ENCODE measurements at regions not wholly inside any gene's neighbourhood (a gene's known extent, or its start where the extent isn't known, plus 50 kb on each side); places are given as distances from the start of the nearest gene placed in this dataset.

- intact Hi-C loops (cut with micrococcal nuclease; ENCODE audit: unreplicated experiment) (no loop called here), in situ Hi-C loops (cut with HindIII; ENCODE audit: extremely low pct_ligation_motif_present, low pct_unique_long_range_greater_than_20kb) (no loop called here)
- H3K4me1 ChIP-seq (ENCODE audit: insufficient read depth, low read length) = no peaks in the 10 kb centered on the region
- H3K4me2 ChIP-seq (ENCODE audit: low read depth, low read length) = no peak overlapping the region
- ChIA-PET POLR2A (no interaction called here), CTCF (ENCODE audit: low intra/inter-chr PET ratio, low total read pairs) (no interaction called here)
- no peak overlapping the region for H3K27ac ChIP-seq (ENCODE audit: extremely low read length, insufficient read depth, low read length)
- TF ChIP-seq TFE3 (CRISPR knock-in tag; IDR thresholded peaks at IDR 0.05) = no peak
- no peak for TF ChIP-seq ZNF281 (CRISPR knock-in tag; IDR thresholded peaks at IDR 0.05; ENCODE audit: borderline replicate concordance)
- TF ChIP-seq ZNF790 (CRISPR knock-in tag; IDR thresholded peaks at IDR 0.05; ENCODE audit: borderline replicate concordance) = no peak
- no peak for TF ChIP-seq RCOR2 (CRISPR knock-in tag; IDR thresholded peaks at IDR 0.05)
- TF ChIP-seq ZNF691 (CRISPR knock-in tag; IDR thresholded peaks at IDR 0.05; ENCODE audit: borderline replicate concordance, low read depth) = no peak
- no peak for TF ChIP-seq BATF2 (CRISPR knock-in tag; IDR thresholded peaks at IDR 0.05)
- TF ChIP-seq ZNF382 (CRISPR knock-in tag; IDR thresholded peaks at IDR 0.05; ENCODE audit: borderline replicate concordance) = no peak
- no peaks in the 10 kb centered on the region for H3K9me3 ChIP-seq (ENCODE audit: low read length)
- no peak overlapping the region for H3K9ac ChIP-seq (ENCODE audit: insufficient read depth, low read depth, low read length)
- no TSS peak for BruUV-seq (replicated peaks)
- FAIRE-seq = no peak
- H4K20me1 ChIP-seq (ENCODE audit: insufficient read depth, low read length) = no peaks in the 10 kb centered on the region
- H3K27me3 ChIP-seq (ENCODE audit: control insufficient read depth in 1 of 2, insufficient read depth in 2 of 2, low read length in 2 of 2) = no peaks in the 10 kb centered on the region
- no peaks in the 10 kb centered on the region for H3K79me2 ChIP-seq (ENCODE audit: insufficient read depth, low read length)
- DNase-seq (ENCODE audit: low spot score) = no peak
- no peak overlapping the region for H3K4me3 ChIP-seq (replicated peaks in 1 of 3; ENCODE audit: insufficient read depth in 1 of 3, low read depth in 2 of 3, low read length in 3 of 3)
- no peaks in the 10 kb centered on the region for H3K36me3 ChIP-seq (replicated peaks in 1 of 2; ENCODE audit: control insufficient read depth in 1 of 2, insufficient read depth in 2 of 2, low read length in 2 of 2)
- ATAC-seq = no peak
- no peak overlapping the region for H2AFZ ChIP-seq (ENCODE audit: low read length)
Observed at GRCh38 chr7:93810561-93810960, 80.0 kb downstream of the TFPI2 start.

Measured in HepG2 (cell line).